Stimulated activated CD4-positive, alpha-beta T cell treated with anti-CD3 and anti-CD28 coated beads, TNF-alpha, amount 100 ng/mL, for 4 hours (primary cell): ENCODE measurements at regions not wholly inside any gene's neighbourhood (a gene's known extent, or its start where the extent isn't known, plus 50 kb on each side); places are given as distances from the start of the nearest gene placed in this dataset.
"Not testable (repeated sequence)": the region's sequence is repeated elsewhere in the genome, so short reads cannot be mapped to it uniquely, and the experiment has no call there.

Experiments used
- DNase-seq, 3 experiments: peaks; one replicate each; pipeline ENCODE4 v3.0.0-alpha.2; 2020; ENCODE audit warnings: low read depth in 3 of 3

- not testable (repeated sequence) for DNase-seq
Observed at GRCh38 chr16:29328528-29328927, 78.0 kb downstream of the NPIPB11 start.

DNA sequence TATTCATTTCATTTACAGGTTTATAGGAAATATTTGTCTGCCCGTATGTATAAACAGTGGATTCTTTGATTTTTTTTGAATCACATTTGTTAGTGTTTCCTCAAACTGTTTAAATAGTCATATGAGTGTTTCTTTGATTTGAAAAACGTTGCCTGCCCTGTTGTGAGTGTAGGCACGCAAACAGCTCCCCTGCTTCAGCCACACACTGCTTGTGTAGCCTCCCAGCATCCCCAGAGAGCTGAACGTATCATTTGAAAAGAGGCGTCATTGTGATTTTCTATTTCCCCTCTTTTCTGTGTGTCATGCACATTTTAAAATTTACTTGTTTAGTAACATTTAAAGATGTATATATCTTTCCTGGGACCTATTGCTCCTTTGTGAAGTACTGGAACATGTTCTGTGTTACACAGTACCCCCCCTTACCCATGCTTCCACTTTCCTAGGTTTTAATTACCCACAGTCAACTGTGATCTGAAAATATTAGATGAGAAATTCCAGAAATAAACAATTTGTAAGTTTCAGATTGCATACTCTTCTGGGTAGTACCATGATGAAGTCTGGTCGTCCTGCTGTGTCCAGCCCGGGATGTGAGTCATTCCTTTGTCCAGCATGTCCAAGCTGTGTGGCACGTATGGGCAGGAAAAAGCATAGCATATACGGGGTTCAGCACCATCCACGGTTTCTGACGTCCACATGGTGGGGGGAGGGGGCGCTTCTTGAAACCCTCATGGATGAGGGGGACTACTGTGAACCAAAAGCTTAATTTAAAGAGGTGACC, 78.7 kb downstream of the NPIPB11 start:
- DNase-seq = not testable (repeated sequence)

DNA sequence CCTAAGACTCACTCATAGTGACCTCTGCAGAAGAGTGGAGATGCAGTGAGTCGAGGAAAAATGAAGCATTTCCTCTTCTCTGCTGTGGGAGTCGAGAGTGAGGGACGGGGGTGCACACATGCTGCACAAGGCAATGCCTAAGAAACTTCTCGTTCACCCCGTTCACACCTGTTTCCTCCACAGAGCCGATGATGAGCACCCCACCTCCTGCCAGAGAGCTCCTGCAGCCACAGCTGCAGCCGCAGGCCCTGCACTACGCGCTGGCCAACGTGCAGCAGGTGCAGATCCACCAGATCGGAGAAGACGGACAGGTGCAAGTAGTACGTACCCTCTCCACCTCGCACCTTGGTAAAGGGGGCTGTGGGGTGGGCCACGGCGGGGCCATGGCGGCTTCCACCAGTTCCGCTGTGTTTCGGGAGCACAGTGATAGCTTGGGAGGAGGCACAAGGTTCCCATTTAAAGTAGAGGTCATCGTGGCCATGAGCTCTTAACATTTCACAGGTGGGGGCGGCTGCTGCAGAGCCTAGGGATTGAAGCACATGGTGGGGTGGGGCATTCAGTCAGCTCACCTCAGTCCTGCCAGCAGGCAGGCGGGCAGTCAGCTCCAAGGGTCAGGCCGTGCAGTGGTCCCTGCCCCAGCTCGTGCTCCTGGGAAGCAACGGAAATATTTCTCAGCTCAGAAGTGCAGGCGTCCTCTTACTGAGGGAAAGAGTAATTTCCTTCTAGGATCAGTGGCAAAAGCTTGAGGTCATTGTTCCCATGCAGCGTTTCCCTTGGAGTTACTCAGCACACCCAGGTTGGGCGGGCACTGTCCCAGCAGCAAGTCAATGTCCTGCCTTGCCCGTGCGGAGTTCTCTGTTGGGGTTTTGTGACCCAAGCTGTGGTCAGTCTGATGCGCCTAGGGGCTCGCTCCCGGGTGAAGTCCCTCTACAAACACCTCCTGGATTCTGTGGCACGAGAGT, 80.1 kb downstream of the NPIPB11 start:
- not testable (repeated sequence) for DNase-seq

DNA sequence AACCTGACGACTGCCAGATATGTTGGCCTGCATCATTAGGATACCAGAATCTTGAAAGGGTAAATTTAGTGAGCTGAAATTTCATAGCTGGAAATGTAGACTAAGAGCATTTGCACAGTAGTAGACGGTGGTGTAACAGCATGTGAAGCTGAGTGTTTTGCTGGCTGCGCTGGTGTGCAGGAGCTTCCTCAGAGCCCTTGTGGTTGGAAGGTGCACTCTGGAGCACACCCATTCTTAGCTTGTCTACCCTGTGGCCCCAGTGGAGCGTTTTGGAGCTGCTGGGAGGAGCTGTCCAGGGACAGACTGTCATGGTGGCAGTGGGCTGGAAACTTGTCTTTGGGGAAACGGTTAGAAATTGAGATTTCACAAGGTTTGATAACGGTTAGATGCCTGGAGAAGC, 82.8 kb downstream of the NPIPB11 start:
- not testable (repeated sequence) for DNase-seq

DNA sequence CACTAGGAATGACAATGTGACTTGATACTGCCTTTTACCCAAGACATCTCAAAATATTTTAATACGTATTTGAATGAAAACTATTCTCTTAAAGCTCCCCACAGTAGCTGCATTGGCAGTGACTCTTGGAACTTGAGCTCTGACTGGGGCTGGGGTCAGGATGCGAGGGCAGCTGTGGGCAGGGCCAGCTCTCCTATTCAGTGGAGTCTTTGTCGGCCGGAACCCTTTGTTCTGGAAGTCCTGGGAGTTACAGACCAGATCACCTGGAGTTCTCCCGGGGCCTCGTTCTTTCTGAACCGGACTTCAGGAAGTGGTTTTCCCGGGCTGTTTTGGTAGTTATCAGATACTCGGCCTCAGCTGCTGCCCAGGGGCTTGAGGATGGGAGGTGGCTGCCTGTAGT, 84.9 kb downstream of the NPIPB11 start:
- no peak for DNase-seq

- DNase-seq = no peak
Observed at GRCh38 chr16:29321000-29321393, 85.5 kb downstream of the NPIPB11 start.

- DNase-seq = no peak
Observed at GRCh38 chr16:29320274-29320999, 86.1 kb downstream of the NPIPB11 start.

DNA sequence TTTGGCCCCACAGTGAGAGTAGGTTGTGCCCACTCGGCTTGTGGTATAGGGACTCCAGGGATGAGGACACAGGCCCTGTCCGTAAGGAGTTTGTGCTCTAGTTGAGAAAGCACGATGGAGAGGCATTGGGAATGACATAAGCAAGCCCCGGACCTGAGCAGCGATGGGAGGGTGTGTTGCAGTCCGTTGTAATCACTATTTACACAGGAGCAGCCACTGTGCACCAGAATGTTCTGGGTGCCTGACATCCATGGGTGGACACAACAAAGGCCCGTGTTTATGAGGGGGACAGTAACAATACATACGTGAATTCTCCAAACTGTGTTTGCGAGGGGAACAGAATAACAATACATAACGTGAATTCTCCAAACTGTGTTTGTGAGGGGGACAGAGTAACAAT, 86.8 kb downstream of the NPIPB11 start:
- DNase-seq = no peak

- not testable (repeated sequence) for DNase-seq
Observed at GRCh38 chr16:29318561-29318968, 87.9 kb downstream of the NPIPB11 start.

DNA sequence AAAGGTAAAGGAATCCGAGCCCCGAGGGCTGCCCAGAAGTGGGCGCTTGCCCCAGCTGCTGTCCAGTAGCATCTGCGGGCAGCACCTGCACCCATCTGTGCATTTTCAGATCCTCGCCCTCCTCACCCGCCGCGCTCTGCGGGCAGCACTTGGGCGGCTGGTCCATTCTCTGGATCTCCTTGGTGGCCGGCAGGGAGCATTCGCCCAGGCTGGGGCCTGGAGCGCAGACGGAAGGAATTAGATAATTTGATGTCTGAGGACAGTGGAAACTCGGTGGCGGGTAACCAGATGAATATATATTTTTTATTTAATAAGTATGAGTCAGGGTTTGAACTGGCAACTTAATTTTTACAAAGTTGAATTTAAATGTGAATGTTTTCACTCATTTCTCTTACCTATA, 88.5 kb downstream of the NPIPB11 start:
- DNase-seq = no peak

DNA sequence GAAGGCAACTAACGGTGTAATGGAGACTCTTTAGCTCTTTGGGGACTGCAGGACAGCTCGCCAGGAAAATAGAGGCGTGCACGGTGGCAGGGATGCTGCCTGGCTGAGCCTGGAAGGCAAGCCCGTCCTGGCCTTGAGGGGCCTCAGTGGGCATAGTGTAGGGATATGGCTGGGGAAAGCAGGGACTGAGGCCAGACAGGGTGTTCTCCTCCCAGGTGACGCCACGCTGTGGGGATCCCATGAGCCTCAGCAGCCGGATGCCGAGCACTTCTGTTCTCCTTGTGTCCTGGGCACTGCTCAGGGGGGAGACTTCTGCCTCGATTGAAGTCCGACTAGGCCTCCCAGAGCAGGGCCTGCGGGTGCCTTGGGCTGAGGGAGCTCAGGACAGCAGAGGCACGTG, 89.2 kb downstream of the NPIPB11 start:
- DNase-seq = no peak

- no peak for DNase-seq
Observed at GRCh38 chr16:29316761-29317183, 89.7 kb downstream of the NPIPB11 start.

DNA sequence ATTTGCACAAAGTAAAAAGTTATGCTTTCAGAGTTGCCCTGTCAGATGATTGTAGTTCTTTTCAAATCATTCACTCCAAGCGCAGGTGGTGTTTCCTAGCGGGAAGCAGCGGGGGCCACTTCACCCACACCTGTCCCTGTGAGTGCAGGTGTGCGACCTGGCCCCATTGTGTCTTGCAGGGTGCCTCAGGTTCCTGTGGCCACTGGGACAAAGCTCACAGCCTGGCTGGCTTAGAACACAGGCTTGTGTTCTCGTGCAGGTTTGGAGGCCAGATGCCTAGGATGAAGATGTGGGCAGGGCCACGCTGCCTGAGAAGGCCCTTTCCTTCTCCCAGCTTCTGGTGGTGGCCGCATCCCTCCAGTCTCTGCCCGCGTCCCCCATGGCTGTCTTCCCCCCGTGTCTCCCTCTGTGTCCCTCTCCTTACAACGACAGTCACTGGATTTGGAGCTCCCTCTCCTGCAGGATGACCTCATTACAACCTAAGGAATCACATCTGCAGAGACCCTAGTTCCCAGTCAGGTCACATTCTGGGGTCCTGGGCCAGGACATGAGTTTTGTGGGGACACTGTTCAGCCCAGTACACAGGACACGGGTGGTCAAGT, 90.5 kb downstream of the NPIPB11 start:
- no peak for DNase-seq

- DNase-seq = no peak
Observed at GRCh38 chr16:29315046-29315445, 91.5 kb downstream of the NPIPB11 start.

DNA sequence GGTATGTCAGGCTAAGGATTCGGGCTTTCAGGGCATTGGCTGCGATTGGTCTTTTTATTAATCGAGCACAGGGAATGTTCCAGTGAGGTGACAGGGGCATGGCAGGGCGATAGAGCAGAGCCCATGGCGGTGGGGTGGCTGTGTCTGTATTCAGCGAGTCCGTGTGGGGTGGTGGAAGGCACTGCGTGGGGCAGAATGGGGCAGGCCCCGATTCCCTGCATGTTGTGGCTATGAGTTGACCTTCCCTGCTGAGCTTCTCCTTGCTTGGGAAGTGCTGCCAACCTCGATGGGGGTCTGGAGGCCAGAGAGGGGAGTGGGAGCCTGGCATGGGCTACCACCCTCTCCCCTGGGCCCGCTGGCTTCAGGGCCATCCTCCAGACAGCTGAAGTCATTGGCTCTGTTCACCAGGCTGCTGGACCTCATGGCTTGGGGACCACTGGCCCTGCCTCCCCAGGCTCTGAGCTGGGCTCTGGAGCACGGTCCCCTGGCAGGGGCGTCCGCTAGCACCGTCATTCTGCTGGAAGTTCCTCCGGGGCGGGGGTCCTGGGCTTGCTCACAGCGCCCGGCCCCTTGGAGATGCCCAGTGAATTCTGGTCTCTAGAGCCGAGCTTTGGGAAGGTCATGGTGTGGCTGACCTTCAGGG, 92.1 kb downstream of the NPIPB11 start:
- DNase-seq = no peak

GRCh38 chr16:29313559-29314048, 92.9 kb downstream of the NPIPB11 start:
- DNase-seq = no peak

DNA sequence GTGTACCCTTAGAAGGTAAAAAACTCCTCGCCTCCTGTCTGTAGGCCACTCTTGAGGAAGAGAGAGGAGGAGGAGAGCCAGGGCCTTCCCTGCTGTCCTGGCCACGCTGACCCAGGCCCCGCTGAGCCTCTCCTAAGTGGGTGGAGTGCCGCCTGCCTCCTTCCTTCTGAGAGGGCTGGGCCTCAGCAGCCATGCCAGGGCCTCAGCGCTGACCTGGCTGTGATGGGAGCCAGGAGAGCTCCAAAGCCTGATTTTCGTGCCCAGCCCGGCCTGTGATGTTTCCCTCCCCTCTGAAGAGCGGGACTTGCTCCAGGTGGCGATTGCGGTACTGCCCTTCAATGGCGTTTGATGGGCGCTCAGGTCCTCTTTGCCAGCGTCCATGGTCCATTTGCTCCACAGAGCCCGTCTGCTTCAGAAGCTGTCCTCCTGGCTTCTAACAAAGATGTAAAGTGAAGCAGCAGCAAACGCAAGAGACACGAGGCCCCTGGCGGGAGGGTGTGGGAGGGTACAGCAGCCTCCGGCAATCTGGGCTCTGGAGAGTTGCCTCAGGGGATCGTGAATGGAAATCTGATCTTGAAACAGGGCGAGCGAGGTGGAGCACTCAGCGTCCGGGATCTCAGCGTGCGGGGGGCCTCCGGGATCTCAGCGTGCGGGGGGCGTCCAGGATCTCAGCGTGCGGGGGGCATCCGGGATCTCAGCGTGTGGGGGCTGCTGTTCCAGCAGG, 93.5 kb downstream of the NPIPB11 start:
- DNase-seq = no peak

DNA sequence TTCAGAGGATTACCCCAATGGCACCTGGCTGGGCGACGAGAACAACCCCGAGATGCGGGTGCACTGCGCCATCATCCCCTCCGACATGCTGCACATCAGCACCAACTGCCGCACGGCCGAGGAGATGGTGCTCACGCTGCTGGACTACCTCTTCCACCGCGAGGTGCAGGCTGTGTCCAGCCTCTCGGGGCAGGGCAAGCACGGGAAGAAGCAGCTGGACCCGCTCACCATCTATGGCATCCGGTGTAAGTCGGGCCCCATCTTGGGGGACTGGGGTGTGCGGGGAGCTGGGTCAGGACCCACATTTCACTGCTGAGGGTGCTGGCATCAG, 94.2 kb downstream of the NPIPB11 start:
- DNase-seq = not testable (repeated sequence)

GRCh38 chr16:29311461-29312344, 94.8 kb downstream of the NPIPB11 start:
- no peak for DNase-seq
